A673 (cell line): ENCODE measurements at regions not wholly inside any gene's neighbourhood (a gene's known extent, or its start where the extent isn't known, plus 50 kb on each side); places are given as distances from the start of the nearest gene placed in this dataset.

Experiments used
- BruUV-seq: library from RNA; stranded (reverse); fragments of 400-500 nt; replicated peaks from 2 replicates; lab custom pipeline; 2021; lab: Mats Ljungman, UMichigan
- CTCF ChIA-PET: fragments of 300-600 bp; sonication (Branson Sonifier 250); formaldehyde crosslinking; loops from one replicate; lab custom pipeline; 2022; ENCODE audit warnings: antibody characterized with exemption; lab: Charles Lee
- POLR2A ChIA-PET: fragments of 300-600 bp; sonication (Branson Sonifier 250); formaldehyde crosslinking; loops from one replicate; lab custom pipeline; 2022; ENCODE audit warnings: antibody characterized with exemption; ENCODE audit not compliant: low non-redundant PET; lab: Charles Lee
- DNase-seq: peaks from one replicate; pipeline ENCODE4 v3.0.0-alpha.2; 2015; ENCODE audit warnings: low spot score
- H3K27ac ChIP-seq: fragments of 200-600 bp; sonication (generic); 2 replicates; pipeline ENCODE4 v1.5.1; 2016; ENCODE audit warnings: mixed run types, low read depth, mild to moderate bottlenecking, mixed read lengths, antibody characterized with exemption, low read length; ENCODE audit not compliant: poor library complexity, severe bottlenecking
- H3K27me3 ChIP-seq: fragments of 200-600 bp; sonication (generic); replicated peaks from 2 replicates; pipeline ENCODE4 v1.6.1; 2017; ENCODE audit warnings: mixed run types, low read depth, mild to moderate bottlenecking, mixed read lengths, antibody characterized with exemption, low read length; ENCODE audit not compliant: insufficient read depth, poor library complexity
- H3K36me3 ChIP-seq: fragments of 200-600 bp; sonication (generic); 2 replicates; pipeline ENCODE4 v1.6.1; 2016; ENCODE audit warnings: mixed run types, mild to moderate bottlenecking, mixed read lengths, antibody characterized with exemption, low read length; ENCODE audit not compliant: insufficient read depth, poor library complexity, severe bottlenecking
- H3K4me1 ChIP-seq: fragments of 200-600 bp; sonication (generic); 2 replicates; pipeline ENCODE4 v1.6.1; 2017; ENCODE audit warnings: mixed run types, mild to moderate bottlenecking, mixed read lengths, antibody characterized with exemption, low read length; ENCODE audit not compliant: insufficient read depth, poor library complexity, severe bottlenecking
- H3K4me3 ChIP-seq: fragments of 200-600 bp; sonication (generic); 2 replicates; pipeline ENCODE4 v1.5.1; 2016; ENCODE audit warnings: low read depth, mixed run types, mild to moderate bottlenecking, mixed read lengths, low read length; ENCODE audit not compliant: poor library complexity, severe bottlenecking
- H3K9me3 ChIP-seq: fragments of 200-600 bp; sonication (generic); 2 replicates; pipeline ENCODE4 v1.6.1; 2016; ENCODE audit warnings: mixed run types, low read depth, mild to moderate bottlenecking, mixed read lengths, antibody characterized with exemption, low read length; ENCODE audit not compliant: poor library complexity, severe bottlenecking
- EZH2 ChIP-seq: fragments of 200-600 bp; sonication (generic); IDR thresholded peaks from 2 replicates; pipeline ENCODE4 v1.6.1; 2017; ENCODE audit warnings: borderline replicate concordance, low read depth, mild to moderate bottlenecking, mixed read lengths, antibody characterized with exemption, low read length; ENCODE audit not compliant: poor library complexity, severe bottlenecking
- intact Hi-C: fragments of 100-400 bp; cut with micrococcal nuclease; formaldehyde crosslinking; loops from one replicate; pipeline ENCODE4 v1.10.0; 2022; ENCODE audit not compliant: unreplicated experiment
- TF ChIP-seq, protein P1 (sequence below): fragments of 300-800, 200-600 bp; sonication (generic); conservative IDR thresholded peaks from 2 replicates; pipeline ENCODE4 v1.5.1; 2017; ENCODE audit warnings: low read depth, mild to moderate bottlenecking, antibody characterized with exemption, low read length, moderate library complexity, mixed read lengths

GRCh38 chr5:93294996-93295395 lies 286.0 kb downstream of the NR2F1-AS1 start:
- DNase-seq: no peak
- TF ChIP-seq EZH2: no peak
- TF ChIP-seq, protein P1, sequence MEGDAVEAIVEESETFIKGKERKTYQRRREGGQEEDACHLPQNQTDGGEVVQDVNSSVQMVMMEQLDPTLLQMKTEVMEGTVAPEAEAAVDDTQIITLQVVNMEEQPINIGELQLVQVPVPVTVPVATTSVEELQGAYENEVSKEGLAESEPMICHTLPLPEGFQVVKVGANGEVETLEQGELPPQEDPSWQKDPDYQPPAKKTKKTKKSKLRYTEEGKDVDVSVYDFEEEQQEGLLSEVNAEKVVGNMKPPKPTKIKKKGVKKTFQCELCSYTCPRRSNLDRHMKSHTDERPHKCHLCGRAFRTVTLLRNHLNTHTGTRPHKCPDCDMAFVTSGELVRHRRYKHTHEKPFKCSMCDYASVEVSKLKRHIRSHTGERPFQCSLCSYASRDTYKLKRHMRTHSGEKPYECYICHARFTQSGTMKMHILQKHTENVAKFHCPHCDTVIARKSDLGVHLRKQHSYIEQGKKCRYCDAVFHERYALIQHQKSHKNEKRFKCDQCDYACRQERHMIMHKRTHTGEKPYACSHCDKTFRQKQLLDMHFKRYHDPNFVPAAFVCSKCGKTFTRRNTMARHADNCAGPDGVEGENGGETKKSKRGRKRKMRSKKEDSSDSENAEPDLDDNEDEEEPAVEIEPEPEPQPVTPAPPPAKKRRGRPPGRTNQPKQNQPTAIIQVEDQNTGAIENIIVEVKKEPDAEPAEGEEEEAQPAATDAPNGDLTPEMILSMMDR: no peak
- H3K27me3 ChIP-seq: no peaks in the 10 kb centered on the region
- H3K4me3 ChIP-seq: no peak overlapping the region
- ChIA-PET POLR2A (no interaction called here), CTCF (no interaction called here)
- intact Hi-C loops: no loop called here
- peaks cover 8% of the 10 kb centered on the region for H3K4me1 ChIP-seq
- no peak overlapping the region for H3K27ac ChIP-seq
- H3K36me3 ChIP-seq: no peaks in the 10 kb centered on the region
- no TSS peak for BruUV-seq
- no peaks in the 10 kb centered on the region for H3K9me3 ChIP-seq

DNA sequence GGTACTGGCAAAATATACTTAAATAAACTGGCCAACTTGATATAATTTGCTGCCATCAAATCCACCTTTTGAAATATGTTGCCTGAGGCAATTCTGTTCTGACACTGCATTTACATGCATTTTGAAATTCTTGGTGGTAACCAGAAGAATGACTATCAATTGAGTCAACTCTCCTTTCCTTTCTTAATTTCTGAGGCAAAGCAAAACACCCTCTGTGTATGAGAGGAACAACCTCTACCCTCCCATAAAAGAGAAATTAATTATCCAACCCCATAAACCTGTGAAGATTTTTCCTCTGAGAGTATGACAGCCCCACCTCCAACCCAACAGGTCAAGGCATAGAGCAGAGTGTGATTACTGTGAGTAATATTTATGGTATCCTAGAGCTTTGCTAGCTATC lies 286.8 kb downstream of the NR2F1-AS1 start:
- POLR2A ChIA-PET: no interaction called here
- Histone ChIP-seq H3K4me3 (no peak overlapping the region), H3K9me3 (no peaks in the 10 kb centered on the region), H3K36me3 (no peaks in the 10 kb centered on the region), H3K4me1 (peaks cover under 1% of the 10 kb centered on the region), H3K27me3 (no peaks in the 10 kb centered on the region), H3K27ac (no peak overlapping the region)
- intact Hi-C loops: no loop called here
- BruUV-seq: no TSS peak
- TF ChIP-seq, protein P1: no peak
- TF ChIP-seq EZH2: no peak
- CTCF ChIA-PET: no interaction called here
- DNase-seq: no peak

DNA sequence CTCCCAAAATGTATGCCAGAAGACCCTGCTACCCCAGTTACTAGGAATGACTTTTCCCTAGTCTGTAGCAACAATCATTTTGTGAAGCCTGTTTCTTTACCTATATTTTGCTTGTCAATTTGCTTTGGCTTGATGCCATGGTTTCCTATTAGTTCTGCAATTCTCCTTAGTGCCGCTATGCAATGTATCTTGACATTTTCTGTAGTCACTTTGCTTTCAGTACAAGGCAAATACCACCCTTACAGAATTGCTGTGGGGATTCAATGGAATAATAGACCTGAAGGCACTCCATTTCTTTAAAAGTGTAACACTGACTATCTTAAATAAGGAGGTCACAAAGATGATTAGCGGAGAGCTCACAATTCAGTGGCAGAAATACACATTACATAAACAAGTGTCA lies 291.1 kb downstream of the NR2F1-AS1 start:
- Histone ChIP-seq H3K9me3 (peaks cover 6% of the 10 kb centered on the region), H3K4me1 (no peaks in the 10 kb centered on the region), H3K4me3 (no peak overlapping the region), H3K27ac (no peak overlapping the region), H3K36me3 (no peaks in the 10 kb centered on the region), H3K27me3 (no peaks in the 10 kb centered on the region)
- DNase-seq: no peak
- intact Hi-C loops: no loop called here
- TF ChIP-seq EZH2: no peak
- TF ChIP-seq, protein P1: no peak
- POLR2A ChIA-PET: no interaction called here
- no TSS peak for BruUV-seq
- CTCF ChIA-PET: no interaction called here
